ENCODE measurements at regions not wholly inside any gene's neighbourhood (a gene's known extent, or its start where the extent isn't known, plus 50 kb on each side); places are given as distances from the start of the nearest gene placed in this dataset.

- Histone ChIP-seq H3K36me3 (replicated peaks; ENCODE audit: control insufficient read depth, insufficient read depth, low read length) (no peaks in the 10 kb centered on the region), H3K4me3 (ENCODE audit: insufficient read depth, low read depth, low read length) (no peak overlapping the region), H3K27me3 (ENCODE audit: control insufficient read depth, insufficient read depth, low read length) (no peaks in the 10 kb centered on the region)
- DNase-seq: no peak
These were observed 147.3 kb upstream of the SSTR4 start for GRCh38 chr20:22887796-22888195.

- H3K4me3 ChIP-seq (ENCODE audit: insufficient read depth, low read depth, low read length): no peak overlapping the region
- no peak for DNase-seq
- H3K27me3 ChIP-seq (ENCODE audit: control insufficient read depth, insufficient read depth, low read length): no peaks in the 10 kb centered on the region
- H3K36me3 ChIP-seq (replicated peaks; ENCODE audit: control insufficient read depth, insufficient read depth, low read length): no peaks in the 10 kb centered on the region
These were observed 144.4 kb upstream of the SSTR4 start for GRCh38 chr20:22890594-22891300.

GRCh38 chr20:22901164-22901563, 133.9 kb upstream of the SSTR4 start:
- no peak for DNase-seq
- H3K36me3 ChIP-seq (replicated peaks; ENCODE audit: control insufficient read depth, insufficient read depth, low read length): no peaks in the 10 kb centered on the region
- no peak overlapping the region for H3K4me3 ChIP-seq (ENCODE audit: insufficient read depth, low read depth, low read length)
- H3K27me3 ChIP-seq (ENCODE audit: control insufficient read depth, insufficient read depth, low read length): no peaks in the 10 kb centered on the region

- no peaks in the 10 kb centered on the region for H3K36me3 ChIP-seq (replicated peaks; ENCODE audit: control insufficient read depth, insufficient read depth, low read length)
- H3K27me3 ChIP-seq (ENCODE audit: control insufficient read depth, insufficient read depth, low read length): no peaks in the 10 kb centered on the region
- no peak overlapping the region for H3K4me3 ChIP-seq (ENCODE audit: insufficient read depth, low read depth, low read length)
- DNase-seq: no peak
These were observed 133.2 kb upstream of the SSTR4 start for GRCh38 chr20:22901921-22902320.

GRCh38 chr20:22904386-22904785, 130.7 kb upstream of the SSTR4 start:
- DNase-seq: no peak
- H3K36me3 ChIP-seq (replicated peaks; ENCODE audit: control insufficient read depth, insufficient read depth, low read length): no peaks in the 10 kb centered on the region
- H3K4me3 ChIP-seq (ENCODE audit: insufficient read depth, low read depth, low read length): no peak overlapping the region
- H3K27me3 ChIP-seq (ENCODE audit: control insufficient read depth, insufficient read depth, low read length): no peaks in the 10 kb centered on the region

- Histone ChIP-seq H3K4me3 (ENCODE audit: insufficient read depth, low read depth, low read length) (no peak overlapping the region), H3K27me3 (ENCODE audit: control insufficient read depth, insufficient read depth, low read length) (no peaks in the 10 kb centered on the region), H3K36me3 (replicated peaks; ENCODE audit: control insufficient read depth, insufficient read depth, low read length) (no peaks in the 10 kb centered on the region)
- DNase-seq: no peak
These were observed 130.2 kb upstream of the SSTR4 start for GRCh38 chr20:22904905-22905304.

- no peak for DNase-seq
- Histone ChIP-seq H3K27me3 (ENCODE audit: control insufficient read depth, insufficient read depth, low read length) (no peaks in the 10 kb centered on the region), H3K4me3 (ENCODE audit: insufficient read depth, low read depth, low read length) (no peak overlapping the region), H3K36me3 (replicated peaks; ENCODE audit: control insufficient read depth, insufficient read depth, low read length) (no peaks in the 10 kb centered on the region)
These were observed 129.5 kb upstream of the SSTR4 start for GRCh38 chr20:22905658-22906057.

GRCh38 chr20:22908437-22908836, 126.7 kb upstream of the SSTR4 start:
- DNase-seq: peak; percentile 26
- no peaks in the 10 kb centered on the region for H3K27me3 ChIP-seq (ENCODE audit: control insufficient read depth, insufficient read depth, low read length)
- no peaks in the 10 kb centered on the region for H3K36me3 ChIP-seq (replicated peaks; ENCODE audit: control insufficient read depth, insufficient read depth, low read length)
- no peak overlapping the region for H3K4me3 ChIP-seq (ENCODE audit: insufficient read depth, low read depth, low read length)

- no peaks in the 10 kb centered on the region for H3K27me3 ChIP-seq (ENCODE audit: control insufficient read depth, insufficient read depth, low read length)
- H3K4me3 ChIP-seq (ENCODE audit: insufficient read depth, low read depth, low read length): no peak overlapping the region
- H3K36me3 ChIP-seq (replicated peaks; ENCODE audit: control insufficient read depth, insufficient read depth, low read length): no peaks in the 10 kb centered on the region
- DNase-seq: no peak
These were observed 126.2 kb upstream of the SSTR4 start for GRCh38 chr20:22908944-22909343.

- Histone ChIP-seq H3K36me3 (replicated peaks; ENCODE audit: control insufficient read depth, insufficient read depth, low read length) (no peaks in the 10 kb centered on the region), H3K27me3 (ENCODE audit: control insufficient read depth, insufficient read depth, low read length) (no peaks in the 10 kb centered on the region), H3K4me3 (ENCODE audit: insufficient read depth, low read depth, low read length) (no peak overlapping the region)
- no peak for DNase-seq
These were observed 125.7 kb upstream of the SSTR4 start for GRCh38 chr20:22909436-22909835.

GRCh38 chr20:22910287-22910852, 124.7 kb upstream of the SSTR4 start:
- DNase-seq: no peak
- Histone ChIP-seq H3K27me3 (ENCODE audit: control insufficient read depth, insufficient read depth, low read length) (no peaks in the 10 kb centered on the region), H3K4me3 (ENCODE audit: insufficient read depth, low read depth, low read length) (no peak overlapping the region), H3K36me3 (replicated peaks; ENCODE audit: control insufficient read depth, insufficient read depth, low read length) (no peaks in the 10 kb centered on the region)

GRCh38 chr20:22914291-22914690, 120.8 kb upstream of the SSTR4 start:
- DNase-seq: no peak
- no peak overlapping the region for H3K4me3 ChIP-seq (ENCODE audit: insufficient read depth, low read depth, low read length)
- H3K36me3 ChIP-seq (replicated peaks; ENCODE audit: control insufficient read depth, insufficient read depth, low read length): no peaks in the 10 kb centered on the region
- H3K27me3 ChIP-seq (ENCODE audit: control insufficient read depth, insufficient read depth, low read length): no peaks in the 10 kb centered on the region

- Histone ChIP-seq H3K36me3 (replicated peaks; ENCODE audit: control insufficient read depth, insufficient read depth, low read length) (no peaks in the 10 kb centered on the region), H3K4me3 (ENCODE audit: insufficient read depth, low read depth, low read length) (no peak overlapping the region), H3K27me3 (ENCODE audit: control insufficient read depth, insufficient read depth, low read length) (no peaks in the 10 kb centered on the region)
- DNase-seq: no peak
These were observed 119.6 kb upstream of the SSTR4 start for GRCh38 chr20:22915512-22915911.

GRCh38 chr20:22916021-22916842, 118.9 kb upstream of the SSTR4 start:
- H3K4me3 ChIP-seq (ENCODE audit: insufficient read depth, low read depth, low read length): no peak overlapping the region
- DNase-seq: no peak
- H3K36me3 ChIP-seq (replicated peaks; ENCODE audit: control insufficient read depth, insufficient read depth, low read length): no peaks in the 10 kb centered on the region
- no peaks in the 10 kb centered on the region for H3K27me3 ChIP-seq (ENCODE audit: control insufficient read depth, insufficient read depth, low read length)

Measured in H7 (cell line).